ENCODE measurements at regions not wholly inside any gene's neighbourhood (a gene's known extent, or its start where the extent isn't known, plus 50 kb on each side); places are given as distances from the start of the nearest gene placed in this dataset.
"Not testable (repeated sequence)": the region's sequence is repeated elsewhere in the genome, so short reads cannot be mapped to it uniquely, and the experiment has no call there.

DNA sequence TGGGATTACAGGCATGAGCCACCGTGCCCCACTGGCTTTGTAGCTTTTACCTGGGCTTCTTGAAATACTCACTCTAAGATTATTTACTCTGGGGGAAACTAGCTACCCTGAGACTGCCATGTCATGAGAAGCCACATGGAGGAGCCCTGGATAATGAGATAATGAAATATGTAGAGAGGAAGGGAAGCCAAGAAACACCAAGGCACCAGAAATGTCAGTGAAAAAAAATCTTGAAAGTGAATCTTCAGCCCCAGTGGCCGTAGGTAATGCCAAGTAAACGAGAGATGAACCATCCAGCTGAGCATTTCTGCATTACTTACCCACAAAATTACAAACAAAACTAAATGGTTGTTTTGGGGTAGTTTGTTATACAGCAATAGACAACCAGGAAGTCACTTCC lies 125.6 kb downstream of the APIP start:
- no peaks in the 10 kb centered on the region for H3K27me3 ChIP-seq (ENCODE audit: control insufficient read depth in 1 of 2, insufficient read depth in 2 of 2, low read length in 1 of 2)
- no peaks in the 10 kb centered on the region for H3K36me3 ChIP-seq (ENCODE audit: control insufficient read depth in 1 of 2, insufficient read depth in 2 of 2, low read length in 1 of 2)
- intact Hi-C loops (cut with DNase I), result no loop called here
- no peak overlapping the region for H3K27ac ChIP-seq (ENCODE audit: low read depth in 1 of 2, low read length in 2 of 2)
- H3K4me3 ChIP-seq (ENCODE audit: low read length in 2 of 2), result no peak overlapping the region
- H3K9me3 ChIP-seq (ENCODE audit: control insufficient read depth, low read length), result peaks cover 2% of the 10 kb centered on the region
- WGBS, 2 donors, result 78 to 82% methylated on average over 3 of the region's 3 CpGs
- DNase-seq (no peak), ATAC-seq (ENCODE audit: low FRiP score) (no peak)
- H3K4me1 ChIP-seq (ENCODE audit: control insufficient read depth in 1 of 2, insufficient read depth in 2 of 2, low read length in 2 of 2), result no peaks in the 10 kb centered on the region

DNA sequence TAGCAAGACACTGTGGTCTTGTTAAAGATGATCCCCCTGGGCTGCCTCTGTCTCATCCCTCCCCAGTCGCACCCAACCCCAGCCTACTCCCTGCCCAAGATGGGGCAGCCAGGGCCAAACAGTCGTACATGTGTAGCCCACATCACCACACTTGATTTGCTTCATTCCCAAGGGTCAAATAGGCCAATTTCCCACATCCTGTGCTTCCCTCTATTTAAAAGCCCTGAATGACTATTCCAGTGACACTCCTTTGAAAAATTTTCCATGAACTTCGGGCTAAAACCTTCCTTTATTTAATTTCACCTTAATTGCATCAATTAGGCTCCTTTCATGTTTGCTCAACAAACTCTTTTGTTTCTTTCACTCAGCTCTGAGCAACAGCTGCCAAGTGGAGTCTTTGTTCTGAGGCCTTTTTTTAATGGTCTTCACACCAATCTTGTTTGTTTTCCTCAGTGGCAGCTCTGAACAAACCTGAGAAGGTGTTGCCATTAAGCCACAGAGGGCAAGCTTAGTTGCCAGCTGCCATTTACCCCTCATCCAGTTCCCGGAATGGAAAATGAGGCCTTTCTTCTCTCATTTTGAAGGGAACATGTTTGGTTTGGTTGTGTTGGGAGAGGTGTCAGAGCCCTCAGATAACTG lies 126.9 kb downstream of the APIP start:
- H3K4me1 ChIP-seq (ENCODE audit: control insufficient read depth in 1 of 2, insufficient read depth in 2 of 2, low read length in 2 of 2), result no peaks in the 10 kb centered on the region
- intact Hi-C loops (cut with DNase I), result no loop called here
- H3K27ac ChIP-seq (ENCODE audit: low read depth in 1 of 2, low read length in 2 of 2), result no peak overlapping the region
- H3K4me3 ChIP-seq (ENCODE audit: low read length in 2 of 2), result no peak overlapping the region
- no peaks in the 10 kb centered on the region for H3K36me3 ChIP-seq (ENCODE audit: control insufficient read depth in 1 of 2, insufficient read depth in 2 of 2, low read length in 1 of 2)
- H3K9me3 ChIP-seq (ENCODE audit: control insufficient read depth, low read length), result peaks cover 2% of the 10 kb centered on the region
- DNase-seq (no peak), ATAC-seq (ENCODE audit: low FRiP score) (no peak)
- H3K27me3 ChIP-seq (ENCODE audit: control insufficient read depth in 1 of 2, insufficient read depth in 2 of 2, low read length in 1 of 2), result no peaks in the 10 kb centered on the region
- WGBS, 2 donors, result 50 to 70% methylated on average over 4 of the region's 4 CpGs

DNA sequence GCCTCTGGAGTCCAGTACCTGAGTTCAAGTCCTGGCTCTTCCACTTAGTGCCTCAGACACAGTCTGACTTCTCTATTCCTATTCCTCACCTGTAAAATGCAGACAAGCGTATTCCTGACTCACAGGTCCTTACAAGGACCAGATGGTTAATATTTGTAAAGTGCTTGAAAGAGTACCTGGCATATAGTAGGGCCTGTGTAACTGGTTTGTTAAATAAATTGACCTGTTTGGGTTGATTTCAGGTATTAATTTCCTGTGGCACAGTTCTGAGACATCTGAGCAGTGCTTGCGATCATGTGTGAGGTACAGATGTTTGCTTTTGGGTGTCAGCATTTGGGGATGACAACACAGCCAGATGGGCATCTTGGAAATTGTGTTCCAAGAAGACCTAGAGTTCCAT lies 127.5 kb downstream of the APIP start:
- H3K27ac ChIP-seq (ENCODE audit: low read depth in 1 of 2, low read length in 2 of 2), result no peak overlapping the region
- no peak for ATAC-seq (ENCODE audit: low FRiP score)
- intact Hi-C loops (cut with DNase I), result no loop called here
- no peaks in the 10 kb centered on the region for H3K36me3 ChIP-seq (ENCODE audit: control insufficient read depth in 1 of 2, insufficient read depth in 2 of 2, low read length in 1 of 2)
- 90 to 97% methylated on average over 2 of the region's 2 CpGs for WGBS, 2 donors
- no peak overlapping the region for H3K4me3 ChIP-seq (ENCODE audit: low read length in 2 of 2)
- DNase-seq, result no peak
- no peaks in the 10 kb centered on the region for H3K27me3 ChIP-seq (ENCODE audit: control insufficient read depth in 1 of 2, insufficient read depth in 2 of 2, low read length in 1 of 2)
- H3K4me1 ChIP-seq (ENCODE audit: control insufficient read depth in 1 of 2, insufficient read depth in 2 of 2, low read length in 2 of 2), result no peaks in the 10 kb centered on the region
- peaks cover 4% of the 10 kb centered on the region for H3K9me3 ChIP-seq (ENCODE audit: control insufficient read depth, low read length)

DNA sequence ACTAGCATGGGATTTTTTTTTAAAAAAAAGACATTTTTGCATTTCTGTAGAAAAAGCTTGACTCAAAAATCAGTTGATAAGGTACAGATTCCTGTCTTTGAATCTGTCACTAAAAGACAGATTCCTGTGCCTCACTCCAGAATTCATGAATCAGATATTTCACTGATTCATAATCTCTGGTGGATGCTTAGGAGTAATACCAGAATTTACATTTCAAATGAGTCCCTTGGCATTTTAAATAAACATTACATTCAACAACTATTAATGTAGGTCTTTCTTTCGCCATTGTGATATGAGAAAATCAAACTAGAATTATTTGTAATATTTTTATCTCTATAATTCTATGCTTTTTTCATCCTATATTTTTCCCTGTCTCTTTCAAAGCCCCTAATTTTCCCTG lies 128.3 kb downstream of the APIP start:
- Histone ChIP-seq H3K9me3 (ENCODE audit: control insufficient read depth, low read length) (peaks cover 4% of the 10 kb centered on the region), H3K4me1 (ENCODE audit: control insufficient read depth in 1 of 2, insufficient read depth in 2 of 2, low read length in 2 of 2) (no peaks in the 10 kb centered on the region), H3K4me3 (ENCODE audit: low read length in 2 of 2) (no peak overlapping the region), H3K27ac (ENCODE audit: low read depth in 1 of 2, low read length in 2 of 2) (no peak overlapping the region), H3K27me3 (ENCODE audit: control insufficient read depth in 1 of 2, insufficient read depth in 2 of 2, low read length in 1 of 2) (no peaks in the 10 kb centered on the region), H3K36me3 (ENCODE audit: control insufficient read depth in 1 of 2, insufficient read depth in 2 of 2, low read length in 1 of 2) (no peaks in the 10 kb centered on the region)
- no peak for ATAC-seq (ENCODE audit: low FRiP score)
- DNase-seq, result no peak
- intact Hi-C loops (cut with DNase I), result no loop called here
- WGBS, 2 donors, result 49 to 59% methylated on average over 1 of the region's 1 CpG

DNA sequence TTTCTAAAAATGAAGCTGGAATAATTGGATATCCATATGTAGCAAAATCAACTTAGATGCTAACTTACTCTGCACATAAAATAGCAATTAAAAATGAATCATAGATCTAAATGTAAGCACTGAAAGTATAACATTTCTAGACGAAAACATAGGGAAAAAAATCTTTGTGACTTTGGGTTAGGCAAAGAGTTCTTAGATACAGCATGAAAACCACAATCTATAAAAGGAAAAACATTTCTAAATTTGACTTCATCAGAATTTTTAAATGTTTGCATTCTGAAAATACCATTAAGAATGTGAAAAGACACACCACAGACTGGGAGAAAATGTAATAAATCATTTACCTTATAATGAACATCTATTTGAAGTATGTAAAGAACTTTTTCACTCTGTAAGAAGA lies 128.8 kb downstream of the APIP start:
- 19% methylated on average over 1 of the region's 1 CpG for WGBS, 2 donors
- ATAC-seq (ENCODE audit: low FRiP score), result no peak
- Histone ChIP-seq H3K9me3 (ENCODE audit: control insufficient read depth, low read length) (peaks cover 4% of the 10 kb centered on the region), H3K36me3 (ENCODE audit: control insufficient read depth in 1 of 2, insufficient read depth in 2 of 2, low read length in 1 of 2) (no peaks in the 10 kb centered on the region), H3K27me3 (ENCODE audit: control insufficient read depth in 1 of 2, insufficient read depth in 2 of 2, low read length in 1 of 2) (no peaks in the 10 kb centered on the region), H3K27ac (ENCODE audit: low read depth in 1 of 2, low read length in 2 of 2) (no peak overlapping the region), H3K4me3 (ENCODE audit: low read length in 2 of 2) (no peak overlapping the region), H3K4me1 (ENCODE audit: control insufficient read depth in 1 of 2, insufficient read depth in 2 of 2, low read length in 2 of 2) (no peaks in the 10 kb centered on the region)
- intact Hi-C loops (cut with DNase I), result no loop called here
- no peak for DNase-seq

DNA sequence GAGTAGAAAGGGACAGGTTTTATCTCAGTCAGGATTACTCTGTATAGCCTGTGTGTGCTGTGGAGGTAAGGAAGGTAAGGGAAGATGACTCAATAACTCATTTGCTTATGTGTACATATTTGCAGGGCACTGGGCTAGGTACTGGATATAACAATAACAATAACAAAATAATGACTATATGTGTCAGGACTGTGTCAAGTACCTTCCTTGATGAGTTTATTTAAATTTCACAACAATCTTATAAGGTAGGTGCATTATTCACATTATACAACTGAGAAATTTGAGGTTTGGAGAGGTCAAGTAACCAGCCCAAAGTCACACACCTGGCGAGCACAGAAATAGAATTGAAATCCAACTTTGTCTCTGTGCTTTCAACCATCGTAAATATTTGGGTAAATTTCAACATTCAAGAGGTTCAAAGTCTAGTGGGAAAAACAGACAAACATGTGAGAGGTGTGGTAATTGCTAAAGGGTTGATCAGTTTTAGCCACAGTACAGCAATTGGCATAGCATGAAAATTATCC lies 131.8 kb downstream of the APIP start:
- H3K36me3 ChIP-seq (ENCODE audit: control insufficient read depth in 1 of 2, insufficient read depth in 2 of 2, low read length in 1 of 2), result no peaks in the 10 kb centered on the region
- intact Hi-C loops (cut with DNase I), result no loop called here
- no peak overlapping the region for H3K4me3 ChIP-seq (ENCODE audit: low read length in 2 of 2)
- no peak for ATAC-seq (ENCODE audit: low FRiP score)
- no peak for DNase-seq
- no peak overlapping the region for H3K27ac ChIP-seq (ENCODE audit: low read depth in 1 of 2, low read length in 2 of 2)
- WGBS, 2 donors, result 60 to 85% methylated on average over 2 of the region's 2 CpGs
- no peaks in the 10 kb centered on the region for H3K4me1 ChIP-seq (ENCODE audit: control insufficient read depth in 1 of 2, insufficient read depth in 2 of 2, low read length in 2 of 2)
- H3K27me3 ChIP-seq (ENCODE audit: control insufficient read depth in 1 of 2, insufficient read depth in 2 of 2, low read length in 1 of 2), result no peaks in the 10 kb centered on the region
- peaks cover 2% of the 10 kb centered on the region for H3K9me3 ChIP-seq (ENCODE audit: control insufficient read depth, low read length)

DNA sequence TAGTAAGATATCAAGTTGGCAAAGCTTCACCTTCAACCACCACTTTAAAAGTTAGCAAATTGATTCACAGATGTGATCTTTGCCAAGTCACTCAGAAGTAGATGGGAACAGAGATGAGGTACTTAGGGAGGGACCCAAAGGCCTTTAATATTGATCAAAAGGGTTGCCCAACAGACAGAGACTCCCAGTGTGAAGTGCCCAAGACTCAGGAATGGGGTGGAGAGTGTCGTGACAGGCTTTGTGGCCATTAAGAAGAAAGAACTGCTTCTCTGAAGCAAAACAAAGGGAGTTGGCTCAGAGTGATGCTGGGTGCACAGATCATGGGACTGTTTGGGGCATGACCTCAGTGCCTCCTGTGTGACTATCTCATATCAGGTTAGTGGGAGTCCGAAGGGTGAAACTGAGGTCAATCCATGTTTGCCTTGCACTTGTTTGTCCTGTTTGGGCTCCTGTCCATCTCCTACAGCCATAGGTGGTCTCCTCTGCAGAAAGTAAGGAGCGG lies 132.3 kb downstream of the APIP start:
- no peaks in the 10 kb centered on the region for H3K4me1 ChIP-seq (ENCODE audit: control insufficient read depth in 1 of 2, insufficient read depth in 2 of 2, low read length in 2 of 2)
- H3K9me3 ChIP-seq (ENCODE audit: control insufficient read depth, low read length), result peaks cover 2% of the 10 kb centered on the region
- ATAC-seq (ENCODE audit: low FRiP score), result no peak
- 71 to 76% methylated on average over 3 of the region's 3 CpGs for WGBS, 2 donors
- intact Hi-C loops (cut with DNase I), result no loop called here
- no peaks in the 10 kb centered on the region for H3K36me3 ChIP-seq (ENCODE audit: control insufficient read depth in 1 of 2, insufficient read depth in 2 of 2, low read length in 1 of 2)
- H3K4me3 ChIP-seq (ENCODE audit: low read length in 2 of 2), result no peak overlapping the region
- no peak overlapping the region for H3K27ac ChIP-seq (ENCODE audit: low read depth in 1 of 2, low read length in 2 of 2)
- DNase-seq, result no peak
- H3K27me3 ChIP-seq (ENCODE audit: control insufficient read depth in 1 of 2, insufficient read depth in 2 of 2, low read length in 1 of 2), result no peaks in the 10 kb centered on the region

DNA sequence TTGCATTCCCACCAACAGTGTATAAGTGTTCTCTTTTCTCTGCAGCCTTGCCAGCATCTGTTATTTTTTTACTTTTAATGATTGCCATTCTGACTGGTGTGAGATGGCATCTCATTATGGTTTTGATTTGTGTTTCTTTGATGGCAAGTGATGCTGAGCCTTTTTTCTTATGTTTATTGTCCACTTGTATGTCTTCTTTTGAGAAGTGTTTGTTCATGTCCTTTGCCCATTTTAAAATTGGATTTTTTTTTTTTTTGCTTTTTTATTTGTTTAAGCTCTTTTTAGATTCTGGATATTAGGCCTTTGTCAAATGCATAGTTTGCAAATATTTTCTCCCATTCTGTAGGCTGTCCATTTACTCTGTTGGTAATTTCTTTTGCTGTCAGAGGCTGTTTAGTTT lies 134.4 kb downstream of the APIP start:
- H3K4me1 ChIP-seq (ENCODE audit: control insufficient read depth in 1 of 2, insufficient read depth in 2 of 2, low read length in 2 of 2); DNase-seq; H3K4me3 ChIP-seq (ENCODE audit: low read length in 2 of 2); H3K36me3 ChIP-seq (ENCODE audit: control insufficient read depth in 1 of 2, insufficient read depth in 2 of 2, low read length in 1 of 2); ATAC-seq (ENCODE audit: low FRiP score); H3K27me3 ChIP-seq (ENCODE audit: control insufficient read depth in 1 of 2, insufficient read depth in 2 of 2, low read length in 1 of 2); intact Hi-C loops (cut with DNase I); H3K9me3 ChIP-seq (ENCODE audit: control insufficient read depth, low read length); H3K27ac ChIP-seq (ENCODE audit: low read depth in 1 of 2, low read length in 2 of 2): not testable (repeated sequence)

DNA sequence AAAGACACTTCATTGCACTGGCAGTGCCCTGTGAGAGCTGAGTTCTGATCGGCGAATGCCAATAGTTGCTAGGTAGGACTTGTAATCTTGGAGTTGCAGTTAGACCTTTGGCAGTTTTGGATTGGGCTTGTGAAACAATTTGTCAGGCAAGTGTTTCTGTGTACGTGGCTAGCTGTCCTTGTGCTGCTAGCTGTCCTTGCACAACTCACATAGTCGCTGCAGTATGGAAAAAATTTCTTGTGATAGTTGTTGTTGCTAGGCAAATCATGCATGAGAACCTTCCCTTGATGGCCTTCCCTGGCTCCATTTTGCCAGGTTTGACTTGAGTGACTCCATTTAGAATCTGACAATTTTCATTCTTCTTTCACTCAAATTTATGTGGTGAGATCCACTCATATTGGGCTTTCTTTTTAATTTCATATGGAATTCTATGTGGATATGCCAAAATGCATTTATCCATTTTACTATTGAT lies 140.7 kb downstream of the APIP start:
- Histone ChIP-seq H3K36me3 (ENCODE audit: control insufficient read depth in 1 of 2, insufficient read depth in 2 of 2, low read length in 1 of 2) (no peaks in the 10 kb centered on the region), H3K4me3 (ENCODE audit: low read length in 2 of 2) (no peak overlapping the region), H3K4me1 (ENCODE audit: control insufficient read depth in 1 of 2, insufficient read depth in 2 of 2, low read length in 2 of 2) (no peaks in the 10 kb centered on the region), H3K27me3 (ENCODE audit: control insufficient read depth in 1 of 2, insufficient read depth in 2 of 2, low read length in 1 of 2) (no peaks in the 10 kb centered on the region), H3K9me3 (ENCODE audit: control insufficient read depth, low read length) (no peaks in the 10 kb centered on the region), H3K27ac (ENCODE audit: low read depth in 1 of 2, low read length in 2 of 2) (no peak overlapping the region)
- WGBS, 2 donors, result 85 to 91% methylated on average over 4 of the region's 4 CpGs
- no peak for DNase-seq
- intact Hi-C loops (cut with DNase I), result no loop called here
- ATAC-seq (ENCODE audit: low FRiP score), result no peak
